Upper lobe of right lung (tissue), 1 donor: ENCODE measurements at regions not wholly inside any gene's neighbourhood (a gene's known extent, or its start where the extent isn't known, plus 50 kb on each side); places are given as distances from the start of the nearest gene placed in this dataset.
A peak's percentile ranks its signal among the peaks of the same experiment; 100 is the strongest.

Experiments used
- ATAC-seq: fragments of 200-7000 bp; cut with Tn5 transposase; one replicate; pipeline ENCODE4 v1.9.1; 2020; ENCODE audit warnings: mild to moderate bottlenecking, moderate library complexity
- DNase-seq: peaks from one replicate; pipeline ENCODE4 v3.0.0-alpha.2; 2020
- H3K27ac ChIP-seq: fragments of 200-600 bp; one replicate; pipeline ENCODE4 v1.8.0; 2022
- H3K27me3 ChIP-seq: fragments of 200-600 bp; one replicate; pipeline ENCODE4 v1.8.0; 2022; ENCODE audit warnings: mild to moderate bottlenecking
- H3K36me3 ChIP-seq: fragments of 200-600 bp; one replicate; pipeline ENCODE4 v1.8.0; 2022
- H3K4me1 ChIP-seq: fragments of 200-600 bp; one replicate; pipeline ENCODE4 v1.8.0; 2022
- H3K4me3 ChIP-seq: fragments of 200-600 bp; one replicate; pipeline ENCODE4 v1.8.0; 2022; ENCODE audit warnings: mild to moderate bottlenecking
- H3K9me3 ChIP-seq: fragments of 200-600 bp; one replicate; pipeline ENCODE4 v1.8.0; 2022
- intact Hi-C: fragments of 100-400 bp; cut with DNase I; formaldehyde crosslinking; loops from one replicate; pipeline ENCODE4 v1.11.0; 2022
- TF ChIP-seq, protein P1 (sequence below): fragments of 200-600 bp; IDR thresholded peaks from one replicate; pipeline ENCODE4 v1.8.0; 2022; ENCODE audit warnings: antibody characterized with exemption
- donor health status: DM: no; HTN: yes; CAD: no; lungs with severe emphysema.

DNA sequence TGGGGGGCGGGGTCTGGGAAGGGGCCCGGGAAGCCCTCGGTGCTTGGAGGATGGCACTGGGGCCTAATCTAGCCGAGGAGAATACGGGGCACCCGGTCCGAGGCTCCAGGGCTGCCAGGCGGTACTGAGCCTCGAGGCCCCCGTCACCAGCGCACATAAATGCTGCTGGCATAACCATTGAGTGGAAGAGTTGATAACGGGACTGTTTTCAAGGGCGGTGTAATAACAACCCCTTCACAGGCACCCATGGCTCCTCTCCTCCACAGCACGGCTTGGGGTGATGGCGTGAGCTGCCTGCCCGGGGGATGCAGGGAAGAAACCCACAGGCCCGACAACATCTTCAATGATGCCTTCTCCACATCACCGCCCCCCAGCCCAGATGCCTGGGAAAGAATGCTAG lies 130.7 kb downstream of the FAM53A start:
- Histone ChIP-seq H3K27ac (no peak overlapping the region), H3K36me3 (no peaks in the 10 kb centered on the region), H3K9me3 (no peaks in the 10 kb centered on the region), H3K4me3 (no peak overlapping the region), H3K27me3 (peaks cover 26% of the 10 kb centered on the region), H3K4me1 (peaks cover 4% of the 10 kb centered on the region)
- ATAC-seq (no peak), DNase-seq (no peak)
- TF ChIP-seq, protein P1, sequence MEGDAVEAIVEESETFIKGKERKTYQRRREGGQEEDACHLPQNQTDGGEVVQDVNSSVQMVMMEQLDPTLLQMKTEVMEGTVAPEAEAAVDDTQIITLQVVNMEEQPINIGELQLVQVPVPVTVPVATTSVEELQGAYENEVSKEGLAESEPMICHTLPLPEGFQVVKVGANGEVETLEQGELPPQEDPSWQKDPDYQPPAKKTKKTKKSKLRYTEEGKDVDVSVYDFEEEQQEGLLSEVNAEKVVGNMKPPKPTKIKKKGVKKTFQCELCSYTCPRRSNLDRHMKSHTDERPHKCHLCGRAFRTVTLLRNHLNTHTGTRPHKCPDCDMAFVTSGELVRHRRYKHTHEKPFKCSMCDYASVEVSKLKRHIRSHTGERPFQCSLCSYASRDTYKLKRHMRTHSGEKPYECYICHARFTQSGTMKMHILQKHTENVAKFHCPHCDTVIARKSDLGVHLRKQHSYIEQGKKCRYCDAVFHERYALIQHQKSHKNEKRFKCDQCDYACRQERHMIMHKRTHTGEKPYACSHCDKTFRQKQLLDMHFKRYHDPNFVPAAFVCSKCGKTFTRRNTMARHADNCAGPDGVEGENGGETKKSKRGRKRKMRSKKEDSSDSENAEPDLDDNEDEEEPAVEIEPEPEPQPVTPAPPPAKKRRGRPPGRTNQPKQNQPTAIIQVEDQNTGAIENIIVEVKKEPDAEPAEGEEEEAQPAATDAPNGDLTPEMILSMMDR: no peak
- intact Hi-C loops: no loop called here

- no peak for ATAC-seq
- no peaks in the 10 kb centered on the region for H3K9me3 ChIP-seq
- intact Hi-C loops: no loop called here
- no peaks in the 10 kb centered on the region for H3K36me3 ChIP-seq
- peaks cover 6% of the 10 kb centered on the region for H3K4me1 ChIP-seq
- peaks cover 20% of the 10 kb centered on the region for H3K27me3 ChIP-seq
- TF ChIP-seq, protein P1: no peak
- no peak overlapping the region for H3K27ac ChIP-seq
- no peak for DNase-seq
- no peak overlapping the region for H3K4me3 ChIP-seq
Measured at GRCh38 chr4:1552451-1552850, 131.7 kb downstream of the FAM53A start.

DNA sequence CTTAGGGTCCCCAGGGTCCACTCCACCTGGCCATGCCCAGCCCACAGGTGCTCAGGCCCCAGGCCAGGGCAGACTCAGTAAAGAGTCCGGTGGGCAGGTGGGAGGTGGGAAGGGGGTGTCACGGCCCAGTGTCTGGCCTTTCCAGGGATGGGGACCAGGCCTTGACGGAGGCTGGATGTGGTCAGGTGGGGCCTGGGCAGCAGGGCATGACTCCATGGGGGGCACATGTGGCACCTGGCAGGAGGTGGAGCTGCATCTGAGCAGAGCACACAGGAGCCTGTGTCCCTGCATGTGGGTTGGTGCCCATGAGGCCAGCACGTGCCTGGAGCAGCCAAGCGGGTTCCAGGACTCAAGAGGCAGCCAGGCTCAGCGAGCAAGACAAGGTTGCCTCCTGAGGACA lies 132.9 kb downstream of the FAM53A start:
- Histone ChIP-seq H3K9me3 (no peaks in the 10 kb centered on the region), H3K36me3 (no peaks in the 10 kb centered on the region), H3K27ac (no peak overlapping the region), H3K4me1 (peaks cover 6% of the 10 kb centered on the region), H3K27me3 (peaks cover 13% of the 10 kb centered on the region), H3K4me3 (no peak overlapping the region)
- ATAC-seq (no peak), DNase-seq (no peak)
- intact Hi-C loops: no loop called here
- TF ChIP-seq, protein P1: no peak

GRCh38 chr4:1550122-1551070 lies 133.7 kb downstream of the FAM53A start:
- no peak overlapping the region for H3K4me3 ChIP-seq
- ATAC-seq (no peak), DNase-seq (no peak)
- no peaks in the 10 kb centered on the region for H3K9me3 ChIP-seq
- intact Hi-C loops: no loop called here
- TF ChIP-seq, protein P1: no peak
- H3K36me3 ChIP-seq: no peaks in the 10 kb centered on the region
- H3K4me1 ChIP-seq: peaks cover 6% of the 10 kb centered on the region
- H3K27me3 ChIP-seq: peaks cover 11% of the 10 kb centered on the region
- H3K27ac ChIP-seq: no peak overlapping the region

DNA sequence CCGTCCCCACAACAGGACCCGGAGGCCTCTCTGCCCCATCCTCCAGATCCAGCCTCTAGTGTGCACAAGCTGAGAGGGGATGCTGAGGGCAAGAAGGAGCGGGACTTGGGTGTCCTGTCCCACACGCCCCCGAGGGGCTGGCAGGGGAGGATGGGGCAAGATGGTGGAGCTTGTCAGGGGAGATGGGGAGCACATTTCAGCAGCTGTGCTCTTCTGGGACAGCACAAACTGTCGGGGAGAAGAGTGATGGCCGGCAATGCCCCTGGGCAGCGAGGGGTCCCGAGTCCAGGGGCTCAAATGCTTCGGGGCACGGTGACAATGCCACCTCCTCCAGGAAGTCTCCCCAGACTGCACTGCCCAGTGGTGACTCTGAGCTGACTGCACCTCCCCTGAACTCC lies 134.5 kb downstream of the FAM53A start:
- H3K4me3 ChIP-seq: peak overlapping the region; percentile 45
- TF ChIP-seq, protein P1: no peak
- intact Hi-C loops: no loop called here
- peaks cover 6% of the 10 kb centered on the region for H3K4me1 ChIP-seq
- H3K27ac ChIP-seq: no peak overlapping the region
- no peak for ATAC-seq
- H3K27me3 ChIP-seq: peaks cover 4% of the 10 kb centered on the region
- H3K36me3 ChIP-seq: no peaks in the 10 kb centered on the region
- DNase-seq: no peak
- no peaks in the 10 kb centered on the region for H3K9me3 ChIP-seq
